ENCODE measurements at regions not wholly inside any gene's neighbourhood (a gene's known extent, or its start where the extent isn't known, plus 50 kb on each side); places are given as distances from the start of the nearest gene placed in this dataset.

GRCh38 chr4:4794421-4794820, 65.0 kb upstream of the MSX1 start:
- TF ChIP-seq CTCF (IDR thresholded peaks at IDR 0.05) (no peak), POLR2A (IDR thresholded peaks at IDR 0.05) (no peak), POLR2AphosphoS5 (IDR thresholded peaks at IDR 0.05) (no peak)
